ENCODE measurements at regions not wholly inside any gene's neighbourhood (a gene's known extent, or its start where the extent isn't known, plus 50 kb on each side); places are given as distances from the start of the nearest gene placed in this dataset.

DNA sequence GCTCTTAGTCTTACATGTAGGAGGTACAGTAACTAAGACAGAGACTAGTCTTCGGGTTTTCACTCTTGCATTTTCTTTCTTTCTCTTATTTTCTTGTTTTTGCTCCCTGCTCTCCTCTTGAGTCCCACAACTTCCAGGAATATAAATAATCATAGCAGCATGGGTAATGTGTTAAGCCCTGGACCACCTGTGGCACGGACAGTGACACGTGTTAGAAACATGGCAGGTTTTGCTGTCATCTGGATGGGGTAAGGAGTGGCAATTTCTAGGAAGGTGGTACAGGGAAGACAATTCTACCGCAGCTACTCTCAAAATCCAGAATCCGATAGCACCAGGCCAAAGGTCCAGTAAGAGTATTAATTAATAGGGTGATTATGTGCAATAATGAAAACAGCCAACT is 237.5 kb upstream of the FAM98A start:
- no peak for TF ChIP-seq NRF1 (IDR thresholded peaks at IDR 0.05; ENCODE audit: low read depth, low read length)
- TF ChIP-seq TEAD4 (IDR thresholded peaks at IDR 0.05; ENCODE audit: low read depth, low read length), result no peak
- TF ChIP-seq, protein P1, sequence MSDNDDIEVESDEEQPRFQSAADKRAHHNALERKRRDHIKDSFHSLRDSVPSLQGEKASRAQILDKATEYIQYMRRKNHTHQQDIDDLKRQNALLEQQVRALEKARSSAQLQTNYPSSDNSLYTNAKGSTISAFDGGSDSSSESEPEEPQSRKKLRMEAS (IDR thresholded peaks at IDR 0.05), result no peak
- TF ChIP-seq, protein P2, sequence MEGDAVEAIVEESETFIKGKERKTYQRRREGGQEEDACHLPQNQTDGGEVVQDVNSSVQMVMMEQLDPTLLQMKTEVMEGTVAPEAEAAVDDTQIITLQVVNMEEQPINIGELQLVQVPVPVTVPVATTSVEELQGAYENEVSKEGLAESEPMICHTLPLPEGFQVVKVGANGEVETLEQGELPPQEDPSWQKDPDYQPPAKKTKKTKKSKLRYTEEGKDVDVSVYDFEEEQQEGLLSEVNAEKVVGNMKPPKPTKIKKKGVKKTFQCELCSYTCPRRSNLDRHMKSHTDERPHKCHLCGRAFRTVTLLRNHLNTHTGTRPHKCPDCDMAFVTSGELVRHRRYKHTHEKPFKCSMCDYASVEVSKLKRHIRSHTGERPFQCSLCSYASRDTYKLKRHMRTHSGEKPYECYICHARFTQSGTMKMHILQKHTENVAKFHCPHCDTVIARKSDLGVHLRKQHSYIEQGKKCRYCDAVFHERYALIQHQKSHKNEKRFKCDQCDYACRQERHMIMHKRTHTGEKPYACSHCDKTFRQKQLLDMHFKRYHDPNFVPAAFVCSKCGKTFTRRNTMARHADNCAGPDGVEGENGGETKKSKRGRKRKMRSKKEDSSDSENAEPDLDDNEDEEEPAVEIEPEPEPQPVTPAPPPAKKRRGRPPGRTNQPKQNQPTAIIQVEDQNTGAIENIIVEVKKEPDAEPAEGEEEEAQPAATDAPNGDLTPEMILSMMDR (IDR thresholded peaks at IDR 0.05; ENCODE audit: control extremely low read depth in 1 of 3, insufficient read depth in 1 of 3, low read depth in 1 of 3, low read length in 3 of 3), result no peak
- no peak for TF ChIP-seq EZH2 (IDR thresholded peaks at IDR 0.05; ENCODE audit: low read depth, low read length, severe bottlenecking)
- TF ChIP-seq POLR2A (IDR thresholded peaks at IDR 0.05; ENCODE audit: control extremely low read depth in 1 of 2, low read depth in 2 of 2, low read length in 2 of 2), result no peak
- TF ChIP-seq, protein P3, sequence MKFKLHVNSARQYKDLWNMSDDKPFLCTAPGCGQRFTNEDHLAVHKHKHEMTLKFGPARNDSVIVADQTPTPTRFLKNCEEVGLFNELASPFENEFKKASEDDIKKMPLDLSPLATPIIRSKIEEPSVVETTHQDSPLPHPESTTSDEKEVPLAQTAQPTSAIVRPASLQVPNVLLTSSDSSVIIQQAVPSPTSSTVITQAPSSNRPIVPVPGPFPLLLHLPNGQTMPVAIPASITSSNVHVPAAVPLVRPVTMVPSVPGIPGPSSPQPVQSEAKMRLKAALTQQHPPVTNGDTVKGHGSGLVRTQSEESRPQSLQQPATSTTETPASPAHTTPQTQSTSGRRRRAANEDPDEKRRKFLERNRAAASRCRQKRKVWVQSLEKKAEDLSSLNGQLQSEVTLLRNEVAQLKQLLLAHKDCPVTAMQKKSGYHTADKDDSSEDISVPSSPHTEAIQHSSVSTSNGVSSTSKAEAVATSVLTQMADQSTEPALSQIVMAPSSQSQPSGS (IDR thresholded peaks at IDR 0.05; ENCODE audit: low read length), result no peak
- no peak for TF ChIP-seq ASH2L (IDR thresholded peaks at IDR 0.05; ENCODE audit: low read length)
- TF ChIP-seq BCL11A (IDR thresholded peaks at IDR 0.05; ENCODE audit: low read depth in 2 of 2, low read length in 2 of 2), result no peak
- no peak for TF ChIP-seq CEBPB (IDR thresholded peaks at IDR 0.05; ENCODE audit: low read depth, low read length)
- no peak for TF ChIP-seq RBBP5 (IDR thresholded peaks at IDR 0.05; ENCODE audit: borderline replicate concordance, low read depth, low read length)
- TF ChIP-seq JUN (IDR thresholded peaks at IDR 0.05; ENCODE audit: low read depth, low read length), result no peak
- TF ChIP-seq EP300 (IDR thresholded peaks at IDR 0.05; ENCODE audit: borderline replicate concordance in 1 of 2, low read depth in 2 of 2, low read length in 2 of 2), result no peak
- TF ChIP-seq SP4 (IDR thresholded peaks at IDR 0.05; ENCODE audit: low read length), result no peak

Measured in H1 (cell line).